SK-N-SH (cell line): ENCODE measurements at regions not wholly inside any gene's neighbourhood (a gene's known extent, or its start where the extent isn't known, plus 50 kb on each side); places are given as distances from the start of the nearest gene placed in this dataset.

Source experiments
- CTCF ChIA-PET: fragments of 300-600, 350-600 bp; formaldehyde crosslinking; extraction: SDS; loops from one replicate; lab custom pipeline; 2021; lab: Yijun Ruan, JAX
- POLR2A ChIA-PET: fragments of 350-600 bp; sonication (Branson Sonifier 250); formaldehyde crosslinking; extraction: SDS; loops from one replicate; lab custom pipeline; 2020; ENCODE audit warnings: antibody characterized with exemption, inconsistent platforms; lab: Yijun Ruan, JAX
- DNase-seq: peaks from one replicate; pipeline ENCODE4 v3.0.0; 2012
- H2AFZ ChIP-seq: fragments of 200-600 bp; sonication (generic); 2 replicates; pipeline ENCODE4 v1.8.1; 2016; ENCODE audit warnings: antibody characterized with exemption, mild to moderate bottlenecking, low read depth
- H3F3A ChIP-seq: fragments of 200-600 bp; sonication (generic); replicated peaks from 2 replicates; pipeline ENCODE3; 2016; ENCODE audit warnings: antibody characterized with exemption, mild to moderate bottlenecking; ENCODE audit not compliant: insufficient read depth
- H3K27ac ChIP-seq, 2 experiments: fragments of 200-500 bp in 1 of 2; fragments of 200-600 bp in 1 of 2; sonication (Bioruptor generic) in 1 of 2; sonication (generic), shearing (Covaris generic) in 1 of 2; 2 replicates each; pipeline versions ENCODE4 v1.5.1 to v1.6.1; 2014 to 2016; ENCODE audit warnings: low read depth in 2 of 2, inconsistent platforms in 1 of 2, low read length in 1 of 2, mild to moderate bottlenecking in 1 of 2, mixed read lengths in 1 of 2
- H3K27me3 ChIP-seq: fragments of 200-600 bp; sonication (generic), shearing (Covaris generic); 2 replicates; pipeline ENCODE4 v1.6.1; 2016; ENCODE audit warnings: mixed run types; ENCODE audit not compliant: insufficient read depth
- H3K36me3 ChIP-seq, 2 experiments: fragments of 200-500 bp in 1 of 2; fragments of 200-600 bp in 1 of 2; sonication (Bioruptor generic) in 1 of 2; sonication (generic) in 1 of 2; replicated peaks in 1 of 2; 2 replicates each; pipeline versions ENCODE3 to v1.5.1; 2014 to 2016; ENCODE audit warnings: low read length in 1 of 2, mild to moderate bottlenecking in 1 of 2; ENCODE audit not compliant: insufficient read depth in 2 of 2, control insufficient read depth in 1 of 2
- H3K4me1 ChIP-seq, 2 experiments: fragments of 200-500 bp in 1 of 2; fragments of 200-600 bp in 1 of 2; sonication (Bioruptor generic) in 1 of 2; sonication (generic), shearing (Covaris generic) in 1 of 2; 2 replicates each; pipeline versions ENCODE4 v1.5.1 to v1.6.1; 2014 to 2016; ENCODE audit warnings: low read depth in 1 of 2, low read length in 1 of 2, mixed run types in 1 of 2; ENCODE audit not compliant: insufficient read depth in 2 of 2, control insufficient read depth in 1 of 2
- H3K4me2 ChIP-seq: fragments of 200-600 bp; sonication (generic), shearing (Covaris generic); 2 replicates; pipeline ENCODE4 v1.6.1; 2017; ENCODE audit warnings: mixed run types
- H3K4me3 ChIP-seq, 2 experiments: fragments of 200-500 bp in 1 of 2; fragments of 200-600 bp in 1 of 2; sonication (Bioruptor generic) in 1 of 2; sonication (generic), shearing (Covaris generic) in 1 of 2; 2 replicates each; pipeline versions ENCODE4 v1.5.1 to v1.8.1; 2014 to 2016; ENCODE audit warnings: low read depth in 2 of 2, inconsistent platforms in 1 of 2, low read length in 1 of 2, mild to moderate bottlenecking in 1 of 2, mixed read lengths in 1 of 2, moderate library complexity in 1 of 2
- H3K79me2 ChIP-seq: fragments of 200-600 bp; sonication (generic); 2 replicates; pipeline ENCODE4 v1.8.1; 2017; ENCODE audit warnings: mild to moderate bottlenecking; ENCODE audit not compliant: insufficient read depth
- H3K9ac ChIP-seq: fragments of 200-600 bp; sonication (generic); 2 replicates; pipeline ENCODE4 v1.6.1; 2017; ENCODE audit warnings: mixed run types
- H3K9me2 ChIP-seq: fragments of 200-600 bp; sonication (generic); 2 replicates; pipeline ENCODE4 v1.6.1; 2017; ENCODE audit warnings: mixed run types
- H3K9me3 ChIP-seq: fragments of 200-600 bp; sonication (generic); 2 replicates; pipeline ENCODE4 v1.6.1; 2017; ENCODE audit warnings: mixed run types, mild to moderate bottlenecking, moderate library complexity
- H4K20me1 ChIP-seq: fragments of 200-600 bp; sonication (generic); 2 replicates; pipeline ENCODE4 v1.6.1; 2017; ENCODE audit warnings: mild to moderate bottlenecking, mixed run types; ENCODE audit not compliant: insufficient read depth
- CHD2 ChIP-seq: fragments of 150-350 bp; IDR thresholded peaks from 2 replicates; pipeline ENCODE4 v1.6.1; 2018; ENCODE audit warnings: low read length; ENCODE audit not compliant: partially characterized antibody
- ELF1 ChIP-seq: IDR thresholded peaks from 2 replicates; pipeline ENCODE4 v1.4.0; 2012
- EP300 ChIP-seq, 2 experiments: IDR thresholded peaks; 2 replicates each; pipeline versions ENCODE4 v1.4.0 to v1.6.1; 2012; ENCODE audit warnings: borderline replicate concordance in 1 of 2, low read depth in 1 of 2, low read length in 1 of 2
- FOSL2 ChIP-seq: IDR thresholded peaks from 2 replicates; pipeline ENCODE4 v1.4.0; 2012; ENCODE audit warnings: low read depth, mild to moderate bottlenecking, moderate library complexity, borderline replicate concordance
- FOXJ3 ChIP-seq: sonication (generic); formaldehyde crosslinking; IDR thresholded peaks from 2 replicates; pipeline ENCODE4 v1.5.1; 2020; ENCODE audit warnings: mild to moderate bottlenecking, missing genetic modification reagents
- GABPA ChIP-seq: IDR thresholded peaks from 2 replicates; pipeline ENCODE4 v1.4.0; 2012; ENCODE audit warnings: low read depth, mild to moderate bottlenecking
- IRF3 ChIP-seq: fragments of 150-350 bp; IDR thresholded peaks from 2 replicates; pipeline ENCODE4 v1.6.1; 2016; ENCODE audit warnings: mild to moderate bottlenecking, low read depth, low read length
- JUND ChIP-seq: IDR thresholded peaks from 2 replicates; pipeline ENCODE4 v1.4.0; 2012
- POLR2AphosphoS5 ChIP-seq: IDR thresholded peaks from 2 replicates; pipeline ENCODE4 v1.6.1; 2012; ENCODE audit warnings: low read depth, low read length
- REST ChIP-seq: IDR thresholded peaks from 2 replicates; pipeline ENCODE4 v1.6.1; 2012; ENCODE audit warnings: mild to moderate bottlenecking, low read depth, low read length, moderate library complexity
- RFX5 ChIP-seq: IDR thresholded peaks from 2 replicates; pipeline ENCODE4 v1.6.1; 2012; ENCODE audit warnings: mild to moderate bottlenecking, improper control_type of control experiment, low read length
- RXRA ChIP-seq: IDR thresholded peaks from 2 replicates; pipeline ENCODE4 v1.4.0; 2012; ENCODE audit warnings: low read depth, mild to moderate bottlenecking, borderline replicate concordance
- TAF1 ChIP-seq: IDR thresholded peaks from 2 replicates; pipeline ENCODE4 v1.6.1; 2012; ENCODE audit warnings: low read depth, mild to moderate bottlenecking, low read length, moderate library complexity, borderline replicate concordance
- TCF12 ChIP-seq: IDR thresholded peaks from 2 replicates; pipeline ENCODE4 v1.4.0; 2012
- TEAD4 ChIP-seq: IDR thresholded peaks from 2 replicates; pipeline ENCODE4 v1.4.0; 2012; ENCODE audit warnings: mild to moderate bottlenecking, borderline replicate concordance; ENCODE audit not compliant: insufficient read depth
- USF1 ChIP-seq: IDR thresholded peaks from 2 replicates; pipeline ENCODE4 v1.4.0; 2012; ENCODE audit warnings: low read depth, borderline replicate concordance
- WGBS: methylation state at CpG from one replicate; pipeline ENCODE4 v1.1.6; 2017; ENCODE audit warnings: low lambda C conversion rate; 5-methylcytosine and 5-hydroxymethylcytosine counted together

- H2AFZ ChIP-seq: no peak overlapping the region
- no peaks in the 10 kb centered on the region for H3K36me3 ChIP-seq
- no peaks in the 10 kb centered on the region for H3K79me2 ChIP-seq
- no peak for TF ChIP-seq GABPA
- TF ChIP-seq POLR2AphosphoS5: no peak
- TF ChIP-seq TEAD4: no peak
- no peak for TF ChIP-seq RXRA
- TF ChIP-seq TAF1: no peak
- H3F3A ChIP-seq: no peaks in the 10 kb centered on the region
- no peaks in the 10 kb centered on the region for H3K9me3 ChIP-seq
- no peaks in the 10 kb centered on the region for H3K9me2 ChIP-seq
- WGBS: 71% methylated on average over 1 of the region's 1 CpG
- no peak overlapping the region for H3K27ac ChIP-seq
- no peak overlapping the region for H3K4me3 ChIP-seq
- no peaks in the 10 kb centered on the region for H3K27me3 ChIP-seq
- no peak overlapping the region for H3K4me2 ChIP-seq
- ChIA-PET POLR2A (no interaction called here), CTCF (no interaction called here)
- DNase-seq: no peak
- H3K9ac ChIP-seq: no peak overlapping the region
- H3K4me1 ChIP-seq: no peaks in the 10 kb centered on the region
- H4K20me1 ChIP-seq: no peaks in the 10 kb centered on the region
Observed at GRCh38 chr5:97536683-97537082, 353.6 kb upstream of the RIOK2 start.

- DNase-seq: no peak
- TF ChIP-seq IRF3 (no peak), USF1 (no peak), TCF12 (no peak), GABPA (no peak)
- TF ChIP-seq, all 33 proteins: peak for 0
- Histone ChIP-seq H3K36me3 (no peaks in the 10 kb centered on the region), H3K4me1 (no peaks in the 10 kb centered on the region), H3K27ac (no peak overlapping the region), H4K20me1 (no peaks in the 10 kb centered on the region), H3K9ac (no peak overlapping the region), H3K4me3 (no peak overlapping the region), H3K79me2 (no peaks in the 10 kb centered on the region), H3K9me2 (no peaks in the 10 kb centered on the region), H3K9me3 (no peaks in the 10 kb centered on the region), H2AFZ (no peak overlapping the region; the same call in 1 of the 2 replicates), H3K27me3 (no peaks in the 10 kb centered on the region), H3F3A (no peaks in the 10 kb centered on the region), H3K4me2 (no peak overlapping the region)
- WGBS: 58% methylated on average over 2 of the region's 2 CpGs
- ChIA-PET CTCF (no interaction called here), POLR2A (no interaction called here)
Observed at GRCh38 chr5:97538912-97539311, 355.9 kb upstream of the RIOK2 start.

GRCh38 chr5:97541864-97542263 lies 358.8 kb upstream of the RIOK2 start:
- Histone ChIP-seq H3F3A (no peaks in the 10 kb centered on the region), H3K4me3 (no peak overlapping the region), H3K4me2 (no peak overlapping the region), H3K4me1 (no peaks in the 10 kb centered on the region), H3K9me3 (no peaks in the 10 kb centered on the region), H3K9me2 (no peaks in the 10 kb centered on the region), H3K36me3 (no peaks in the 10 kb centered on the region), H2AFZ (no peak overlapping the region), H3K27me3 (no peaks in the 10 kb centered on the region), H3K79me2 (no peaks in the 10 kb centered on the region), H3K9ac (no peak overlapping the region), H3K27ac (no peak overlapping the region), H4K20me1 (no peaks in the 10 kb centered on the region)
- ChIA-PET CTCF (no interaction called here), POLR2A (no interaction called here)
- no peak for DNase-seq
- WGBS: no CpG with 5 or more reads among the region's 20 CpGs
- TF ChIP-seq REST (no peak), GABPA (no peak), ELF1 (no peak), CHD2 (no peak), IRF3 (no peak), JUND (no peak), FOSL2 (no peak), EP300 (IDR thresholded peaks at IDR 0.05; ENCODE audit: borderline replicate concordance in 1 of 2, low read depth in 1 of 2, low read length in 1 of 2) (no peak), RFX5 (no peak), RXRA (no peak), FOXJ3 (CRISPR knock-in tag) (no peak)
